ENCODE measurements at regions not wholly inside any gene's neighbourhood (a gene's known extent, or its start where the extent isn't known, plus 50 kb on each side); places are given as distances from the start of the nearest gene placed in this dataset.

GRCh38 chr12:91753649-91754048 lies 392.0 kb downstream of the BTG1 start:
- TF ChIP-seq POLR2AphosphoS5 (IDR thresholded peaks at IDR 0.05; ENCODE audit: low read depth, low read length) (no peak), POLR2A (IDR thresholded peaks at IDR 0.05; ENCODE audit: low read depth, low read length) (no peak), TAF1 (IDR thresholded peaks at IDR 0.05; ENCODE audit: low read depth, low read length) (no peak), POU2F2 (IDR thresholded peaks at IDR 0.05; ENCODE audit: low read depth, low read length) (no peak), SPI1 (IDR thresholded peaks at IDR 0.05; ENCODE audit: low read depth, low read length) (no peak), PAX5 (IDR thresholded peaks at IDR 0.05; ENCODE audit: insufficient read depth, low read length, severe bottlenecking) (no peak)

Measured in GM12891 (cell line).